BJ (cell line): ENCODE measurements at regions not wholly inside any gene's neighbourhood (a gene's known extent, or its start where the extent isn't known, plus 50 kb on each side); places are given as distances from the start of the nearest gene placed in this dataset.

Experiments used
- CTCF ChIA-PET: fragments of 350-600 bp; formaldehyde crosslinking; extraction: SDS; loops from one replicate; lab custom pipeline; 2021; ENCODE audit warnings: antibody characterized with exemption, inconsistent platforms; lab: Yijun Ruan, JAX
- POLR2A ChIA-PET: fragments of 300-600 bp; sonication (Branson Sonifier 250); formaldehyde crosslinking; extraction: SDS; loops from one replicate; lab custom pipeline; 2021; ENCODE audit warnings: antibody characterized with exemption; lab: Charles Lee
- DNase-seq: peaks from one replicate; pipeline ENCODE4 v3.0.0-alpha.2; 2011; ENCODE audit warnings: low read depth
- H3K27me3 ChIP-seq: 2 replicates; pipeline ENCODE4 v1.6.0; 2011; ENCODE audit warnings: low read length; ENCODE audit not compliant: control insufficient read depth, insufficient read depth
- H3K36me3 ChIP-seq: 2 replicates; pipeline ENCODE4 v1.5.1; 2011; ENCODE audit warnings: low read length; ENCODE audit not compliant: control insufficient read depth, insufficient read depth
- H3K4me3 ChIP-seq: 2 replicates; pipeline ENCODE4 v1.5.1; 2011; ENCODE audit warnings: low read depth, mild to moderate bottlenecking, control low read depth, low read length
- CTCF ChIP-seq: IDR thresholded peaks from 2 replicates; pipeline ENCODE4 v1.5.1; 2011; ENCODE audit warnings: low read depth, mild to moderate bottlenecking, control low read depth, inconsistent platforms, low read length, moderate library complexity; ENCODE audit not compliant: insufficient read depth

- peaks cover 4% of the 10 kb centered on the region; the same call in 1 of the 2 replicates for H3K27me3 ChIP-seq
- H3K4me3 ChIP-seq, result no peak overlapping the region
- no peaks in the 10 kb centered on the region for H3K36me3 ChIP-seq
- POLR2A ChIA-PET, result no interaction called here
- TF ChIP-seq CTCF, result no peak
- CTCF ChIA-PET, result interaction anchor here (1.2 kb wide), 1 partner anchor 16 kb away, joined by 3 read pairs; no protein-coding TSS in a partner anchor
- no peak for DNase-seq
These were observed 190.7 kb upstream of the SIX2 start for GRCh38 chr2:45199973-45200372.

- Histone ChIP-seq H3K27me3 (peaks cover 6% of the 10 kb centered on the region), H3K36me3 (no peaks in the 10 kb centered on the region), H3K4me3 (no peak overlapping the region)
- POLR2A ChIA-PET, result no interaction called here
- TF ChIP-seq CTCF, result no peak
- no peak for DNase-seq
- CTCF ChIA-PET, result interaction anchor here (1.7 kb wide), 1 partner anchor 10 kb away, joined by 3 read pairs; no protein-coding TSS in a partner anchor
These were observed 186.7 kb upstream of the SIX2 start for GRCh38 chr2:45195916-45196315.

GRCh38 chr2:45194596-45194995, 185.3 kb upstream of the SIX2 start:
- no peaks in the 10 kb centered on the region for H3K36me3 ChIP-seq
- CTCF ChIA-PET, result interaction anchor here (1.7 kb wide), 1 partner anchor 12 kb away, joined by 3 read pairs; no protein-coding TSS in a partner anchor
- no peak overlapping the region for H3K4me3 ChIP-seq
- DNase-seq, result no peak
- no peak for TF ChIP-seq CTCF
- peaks cover 6% of the 10 kb centered on the region for H3K27me3 ChIP-seq
- POLR2A ChIA-PET, result no interaction called here

- Histone ChIP-seq H3K4me3 (no peak overlapping the region), H3K27me3 (peaks cover 6% of the 10 kb centered on the region), H3K36me3 (no peaks in the 10 kb centered on the region)
- TF ChIP-seq CTCF, result no peak
- ChIA-PET POLR2A (no interaction called here), CTCF (no interaction called here)
- no peak for DNase-seq
These were observed 184.3 kb upstream of the SIX2 start for GRCh38 chr2:45193581-45193980.

- H3K27me3 ChIP-seq, result peaks cover 6% of the 10 kb centered on the region
- ChIA-PET CTCF (no interaction called here), POLR2A (no interaction called here)
- H3K36me3 ChIP-seq, result no peaks in the 10 kb centered on the region
- no peak for TF ChIP-seq CTCF
- DNase-seq, result no peak
- no peak overlapping the region for H3K4me3 ChIP-seq
These were observed 183.7 kb upstream of the SIX2 start for GRCh38 chr2:45192991-45193390.
